IMR-90 (cell line): ENCODE measurements at regions not wholly inside any gene's neighbourhood (a gene's known extent, or its start where the extent isn't known, plus 50 kb on each side); places are given as distances from the start of the nearest gene placed in this dataset.

ENCODE experiments used
- BHLHE40 ChIP-seq: fragments of 150-350 bp; IDR thresholded peaks from 2 replicates; pipeline ENCODE4 v1.6.1; 2016; ENCODE audit warnings: mild to moderate bottlenecking, low read depth, low read length
- CEBPB ChIP-seq: IDR thresholded peaks from 2 replicates; pipeline ENCODE4 v1.6.1; 2012; ENCODE audit warnings: low read depth, low read length, improper control_type of control experiment
- CTCF ChIP-seq: conservative IDR thresholded peaks from 2 replicates; pipeline ENCODE4 v1.5.1; 2012; ENCODE audit warnings: mild to moderate bottlenecking, low read depth, low read length, improper control_type of control experiment
- POLR2A ChIP-seq: IDR thresholded peaks from 2 replicates; pipeline ENCODE4 v1.6.1; 2012; ENCODE audit warnings: mild to moderate bottlenecking, low read depth, low read length
- USF2 ChIP-seq: fragments of 150-350 bp; IDR thresholded peaks from 2 replicates; pipeline ENCODE4 v1.6.1; 2017; ENCODE audit warnings: mild to moderate bottlenecking, antibody characterized with exemption, low read length, low read depth

- TF ChIP-seq CTCF (no peak), POLR2A (no peak), CEBPB (no peak), USF2 (no peak), BHLHE40 (no peak)
These were observed 56.9 kb downstream of the SOX9 start for GRCh38 chr17:72177738-72178137.
